NCI-H2029 (cell line): ENCODE measurements at regions not wholly inside any gene's neighbourhood (a gene's known extent, or its start where the extent isn't known, plus 50 kb on each side); places are given as distances from the start of the nearest gene placed in this dataset.

ENCODE experiments used
- DNase-seq: peaks from one replicate; lab custom pipeline; 2025; lab: John Stamatoyannopoulos, UW

GRCh38 chr5:33372721-33373472 lies 67.9 kb upstream of the TARS1 start:
- DNase-seq, result no peak

GRCh38 chr5:33375900-33376299 lies 64.9 kb upstream of the TARS1 start:
- no peak for DNase-seq

- DNase-seq, result no peak
Observed at GRCh38 chr5:33379757-33380156, 61.0 kb upstream of the TARS1 start.

- no peak for DNase-seq
Observed at GRCh38 chr5:33381243-33381642, 59.5 kb upstream of the TARS1 start.
